ENCODE measurements at regions not wholly inside any gene's neighbourhood (a gene's known extent, or its start where the extent isn't known, plus 50 kb on each side); places are given as distances from the start of the nearest gene placed in this dataset.
A peak's percentile ranks its signal among the peaks of the same experiment; 100 is the strongest.

DNA sequence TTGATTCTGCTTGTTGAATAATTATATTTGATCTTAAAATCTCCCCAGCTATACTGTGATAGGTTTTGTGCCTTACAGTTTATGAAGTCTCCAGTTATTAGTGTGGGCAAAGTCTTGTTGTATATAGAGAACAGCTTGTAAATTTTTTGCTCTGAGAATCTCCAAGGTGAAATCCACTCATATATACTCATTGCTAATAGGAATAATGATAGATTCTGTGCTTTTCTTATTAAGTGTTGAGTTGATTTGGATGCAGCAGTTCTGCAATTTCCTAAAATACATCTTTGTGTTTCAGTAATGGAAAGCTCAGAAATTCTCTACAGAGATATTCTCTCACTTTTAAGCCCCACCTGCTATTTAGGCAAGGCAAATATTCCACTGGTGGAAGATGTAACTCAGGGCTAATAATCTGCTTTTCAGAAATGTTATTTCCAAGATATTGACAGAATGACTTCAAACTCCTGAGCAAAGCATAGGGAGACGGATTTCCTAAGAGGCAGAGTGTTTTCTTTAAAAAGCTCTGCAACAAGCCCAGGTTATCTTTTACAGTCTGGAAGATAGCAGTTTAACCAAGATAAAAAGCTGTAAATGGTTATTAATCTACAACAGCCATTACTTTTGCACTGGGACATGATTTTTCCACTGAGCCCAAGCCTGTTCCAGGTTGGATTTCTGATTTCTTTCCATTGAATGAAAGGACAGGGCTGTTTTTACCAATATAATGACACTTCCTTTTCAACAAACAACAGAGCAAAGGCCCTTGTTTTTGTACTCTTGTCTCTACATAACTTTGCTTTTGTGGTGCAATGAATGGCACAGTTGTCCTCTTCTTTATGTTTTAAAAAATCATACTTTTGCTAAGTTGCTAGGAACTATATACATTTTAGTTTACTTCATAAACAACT lies 239.9 kb upstream of the ATP2B1 start:
- 28 to 68% (median 44%) methylated on average over 1 of the region's 1 CpG for WGBS, 5 donors
- no peaks in the 10 kb centered on the region for H3K27me3 ChIP-seq

DNA sequence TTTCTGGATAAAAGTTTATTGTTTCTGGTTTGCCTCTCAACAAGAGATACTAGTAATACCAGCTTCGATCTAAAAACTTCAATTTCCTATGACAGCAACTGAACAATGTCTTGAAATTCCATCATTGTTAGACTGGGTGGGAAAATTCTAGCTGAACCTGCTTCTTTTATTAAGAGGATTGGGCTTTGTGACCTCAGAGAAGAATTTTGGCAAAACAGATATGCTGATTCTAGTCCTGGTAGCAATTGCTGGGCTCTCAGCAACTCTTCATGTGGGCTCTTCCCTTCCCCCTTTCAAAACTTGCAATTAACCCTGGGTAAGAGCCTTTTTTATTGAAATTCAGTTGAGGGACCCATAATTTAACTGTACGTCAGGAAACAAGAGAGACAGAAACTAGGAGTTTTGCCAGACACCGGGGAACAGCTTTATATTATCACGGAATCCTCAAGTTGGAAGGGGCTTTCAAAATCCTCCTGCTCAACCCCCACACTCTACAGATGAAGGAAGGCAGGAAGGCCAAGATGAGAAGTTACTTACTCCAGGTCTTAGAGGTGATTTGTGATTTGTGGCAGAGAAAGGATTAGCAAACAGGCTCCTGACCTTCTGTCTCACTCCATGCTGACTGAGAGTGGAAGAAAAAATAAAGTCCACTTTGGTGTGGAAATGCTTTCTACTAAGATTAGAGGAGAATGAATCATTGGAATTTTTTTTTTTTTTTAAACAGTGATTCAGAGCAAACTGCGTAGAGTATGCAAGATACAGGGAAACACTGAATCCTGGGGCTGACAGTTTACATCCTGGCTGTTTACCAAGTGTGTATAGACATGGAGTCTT lies 239.0 kb upstream of the ATP2B1 start:
- WGBS, 5 donors = 26 to 38% (median 29%) methylated on average over 5 of the region's 5 CpGs

More for the DNA sequence above, 239.9 kb upstream of the ATP2B1 start:
- Histone ChIP-seq H3K36me3 (no peaks in the 10 kb centered on the region), H3K4me1 (peaks cover 13 to 51% (median 23%) of the 10 kb centered on the region in 4 donors), H3K27ac (peak overlapping the region in 4 of 5 donors; percentile 52 to 80 (median 74)), H3K4me3 (no peak overlapping the region), H3K9me3 (no peaks in the 10 kb centered on the region)
- intact Hi-C loops (cut with DNase I; ENCODE audit: low total_unique reads) = no loop called here
- DNase-seq = peak in 1 of 2 donors; percentile 18
- peak in 1 of 3 donors; percentile 10 for TF ChIP-seq POLR2AphosphoS5 (IDR thresholded peaks at IDR 0.05)
- TF ChIP-seq EP300 (IDR thresholded peaks at IDR 0.05) = no peak
- TF ChIP-seq POLR2A (IDR thresholded peaks at IDR 0.05) = no peak
- TF ChIP-seq, protein P1, sequence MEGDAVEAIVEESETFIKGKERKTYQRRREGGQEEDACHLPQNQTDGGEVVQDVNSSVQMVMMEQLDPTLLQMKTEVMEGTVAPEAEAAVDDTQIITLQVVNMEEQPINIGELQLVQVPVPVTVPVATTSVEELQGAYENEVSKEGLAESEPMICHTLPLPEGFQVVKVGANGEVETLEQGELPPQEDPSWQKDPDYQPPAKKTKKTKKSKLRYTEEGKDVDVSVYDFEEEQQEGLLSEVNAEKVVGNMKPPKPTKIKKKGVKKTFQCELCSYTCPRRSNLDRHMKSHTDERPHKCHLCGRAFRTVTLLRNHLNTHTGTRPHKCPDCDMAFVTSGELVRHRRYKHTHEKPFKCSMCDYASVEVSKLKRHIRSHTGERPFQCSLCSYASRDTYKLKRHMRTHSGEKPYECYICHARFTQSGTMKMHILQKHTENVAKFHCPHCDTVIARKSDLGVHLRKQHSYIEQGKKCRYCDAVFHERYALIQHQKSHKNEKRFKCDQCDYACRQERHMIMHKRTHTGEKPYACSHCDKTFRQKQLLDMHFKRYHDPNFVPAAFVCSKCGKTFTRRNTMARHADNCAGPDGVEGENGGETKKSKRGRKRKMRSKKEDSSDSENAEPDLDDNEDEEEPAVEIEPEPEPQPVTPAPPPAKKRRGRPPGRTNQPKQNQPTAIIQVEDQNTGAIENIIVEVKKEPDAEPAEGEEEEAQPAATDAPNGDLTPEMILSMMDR (IDR thresholded peaks at IDR 0.05) = no peak

DNA sequence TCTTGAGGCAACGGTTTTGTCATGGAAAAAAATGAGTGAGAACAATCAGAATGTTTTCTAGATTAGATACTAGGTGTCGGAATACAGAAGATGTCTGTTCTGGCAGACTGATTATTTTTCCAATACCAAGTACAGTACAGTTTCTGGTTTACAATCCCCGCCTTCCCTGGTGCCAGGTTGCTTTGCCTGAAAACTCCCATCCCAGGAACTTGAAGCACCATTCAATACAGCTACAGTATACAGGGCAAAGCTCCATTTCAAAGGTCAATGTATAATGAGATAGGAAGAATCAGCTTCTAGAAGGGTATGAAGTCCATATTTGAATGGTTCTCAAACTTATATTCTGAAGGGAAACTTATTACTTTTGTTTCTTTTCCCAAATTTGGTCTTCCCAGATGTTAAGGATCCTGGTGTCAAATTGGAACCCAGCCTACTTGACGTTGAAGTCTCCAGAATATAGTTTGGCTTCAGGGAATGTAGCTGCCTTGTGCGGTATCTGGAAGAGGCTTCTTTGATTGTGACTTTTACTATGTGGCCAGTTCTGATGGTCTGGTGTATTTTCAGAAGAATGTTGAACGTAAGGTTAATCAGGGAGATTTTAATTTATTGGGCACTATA lies 238.0 kb upstream of the ATP2B1 start:
- intact Hi-C loops (cut with DNase I; ENCODE audit: low total_unique reads) = no loop called here
- H3K36me3 ChIP-seq = no peaks in the 10 kb centered on the region
- H3K4me1 ChIP-seq = peaks cover 13 to 58% (median 26%) of the 10 kb centered on the region in 4 donors
- peak overlapping the region in 2 of 5 donors; percentile 8 to 77 for H3K27ac ChIP-seq
- no peaks in the 10 kb centered on the region for H3K9me3 ChIP-seq
- no peaks in the 10 kb centered on the region for H3K27me3 ChIP-seq
- TF ChIP-seq POLR2A (IDR thresholded peaks at IDR 0.05) = no peak
- TF ChIP-seq POLR2AphosphoS5 (IDR thresholded peaks at IDR 0.05) = no peak
- TF ChIP-seq, protein P1 (IDR thresholded peaks at IDR 0.05) = no peak
- no peak for TF ChIP-seq EP300 (IDR thresholded peaks at IDR 0.05)
- WGBS, 5 donors = 61 to 72% (median 66%) methylated on average over 6 of the region's 6 CpGs
- H3K4me3 ChIP-seq = no peak overlapping the region
- peak in 1 of 2 donors; percentile 33 for DNase-seq

More for the DNA sequence above, 239.0 kb upstream of the ATP2B1 start:
- Histone ChIP-seq H3K9me3 (no peaks in the 10 kb centered on the region), H3K27me3 (no peaks in the 10 kb centered on the region), H3K27ac (peak overlapping the region; percentile 52 to 81 (median 77)), H3K4me1 (peaks cover 13 to 58% (median 25%) of the 10 kb centered on the region in 4 donors), H3K4me3 (no peak overlapping the region), H3K36me3 (no peaks in the 10 kb centered on the region)
- intact Hi-C loops (cut with DNase I; ENCODE audit: low total_unique reads) = no loop called here
- peak in 1 of 2 donors; percentile 70 for DNase-seq
- TF ChIP-seq POLR2A (IDR thresholded peaks at IDR 0.05) = no peak
- TF ChIP-seq, protein P1 (IDR thresholded peaks at IDR 0.05) = no peak
- no peak for TF ChIP-seq EP300 (IDR thresholded peaks at IDR 0.05)
- peak in 2 of 3 donors; percentile 37 to 67 for TF ChIP-seq POLR2AphosphoS5 (IDR thresholded peaks at IDR 0.05)

DNA sequence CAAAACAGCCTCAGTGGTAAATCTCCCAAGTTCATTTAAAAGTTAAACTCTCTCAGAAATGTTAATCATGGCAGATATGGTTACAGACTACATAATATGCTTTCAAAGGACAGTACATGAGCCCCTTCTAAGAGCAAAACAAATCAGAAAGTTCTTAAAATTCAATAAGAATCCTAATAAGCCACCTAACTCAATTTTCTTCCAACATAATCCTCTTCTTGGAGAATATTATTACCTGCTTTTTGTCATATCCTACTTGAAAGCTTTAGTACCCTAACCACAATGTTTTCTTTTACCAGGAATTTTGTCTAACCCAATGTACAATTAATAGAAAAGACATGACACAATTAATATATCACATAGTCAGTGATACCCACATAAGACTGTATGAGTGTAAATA lies 236.5 kb upstream of the ATP2B1 start:
- TF ChIP-seq POLR2A (IDR thresholded peaks at IDR 0.05) = no peak
- TF ChIP-seq, protein P1 (IDR thresholded peaks at IDR 0.05) = no peak
- TF ChIP-seq EP300 (IDR thresholded peaks at IDR 0.05) = no peak

More for the DNA sequence above, 236.5 kb upstream of the ATP2B1 start:
- Histone ChIP-seq H3K9me3 (no peaks in the 10 kb centered on the region), H3K27ac (no peak overlapping the region), H3K4me3 (no peak overlapping the region), H3K4me1 (peaks cover 13 to 51% (median 24%) of the 10 kb centered on the region in 4 donors), H3K36me3 (no peaks in the 10 kb centered on the region), H3K27me3 (no peaks in the 10 kb centered on the region)
- intact Hi-C loops (cut with DNase I; ENCODE audit: low total_unique reads) = no loop called here
- DNase-seq = no peak

All from stomach (tissue), 8 donors.